ENCODE measurements at regions not wholly inside any gene's neighbourhood (a gene's known extent, or its start where the extent isn't known, plus 50 kb on each side); places are given as distances from the start of the nearest gene placed in this dataset.
"Not testable (repeated sequence)": the region's sequence is repeated elsewhere in the genome, so short reads cannot be mapped to it uniquely, and the experiment has no call there.

- DNase-seq (ENCODE audit: low read depth): no peak
These were observed 61.4 kb downstream of the NXNL2 start for GRCh38 chr9:88596376-88596775.

DNA sequence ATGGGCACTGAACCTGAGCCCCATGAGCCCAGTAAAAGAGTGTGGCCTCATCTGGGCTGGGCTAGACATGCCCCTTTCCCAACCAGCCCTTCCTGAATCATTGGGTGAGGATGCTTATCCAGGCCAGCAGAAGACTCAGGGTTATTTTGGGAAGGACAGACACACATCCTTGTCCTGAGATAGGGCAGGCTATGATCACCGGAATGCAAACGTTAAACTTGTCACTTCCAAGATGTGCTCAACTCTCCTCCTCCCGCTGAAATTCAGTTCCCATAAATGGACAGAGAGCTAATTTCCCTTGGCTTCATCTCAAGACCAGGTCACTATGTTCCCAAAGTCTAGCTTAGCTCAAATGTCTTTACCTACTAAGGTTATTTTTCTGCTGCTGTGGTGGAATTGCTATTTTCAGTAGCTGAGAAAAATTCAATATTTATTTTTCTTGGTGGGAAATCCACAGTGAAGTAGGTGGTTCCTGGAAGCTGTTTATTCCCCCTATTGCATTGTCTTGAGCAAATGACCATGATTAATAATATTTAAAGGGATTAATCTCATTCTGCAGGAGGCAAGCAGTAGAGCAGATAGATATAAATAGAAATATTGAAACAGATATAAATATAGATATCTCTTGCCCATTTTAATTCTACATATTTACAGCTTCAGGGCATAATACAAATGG lies 70.0 kb downstream of the NXNL2 start:
- DNase-seq (ENCODE audit: low read depth): no peak

GRCh38 chr9:88605512-88606362 lies 70.8 kb downstream of the NXNL2 start:
- no peak for DNase-seq (ENCODE audit: low read depth)

GRCh38 chr9:88614359-88614758 lies 79.4 kb downstream of the NXNL2 start:
- DNase-seq (ENCODE audit: low read depth): no peak

DNA sequence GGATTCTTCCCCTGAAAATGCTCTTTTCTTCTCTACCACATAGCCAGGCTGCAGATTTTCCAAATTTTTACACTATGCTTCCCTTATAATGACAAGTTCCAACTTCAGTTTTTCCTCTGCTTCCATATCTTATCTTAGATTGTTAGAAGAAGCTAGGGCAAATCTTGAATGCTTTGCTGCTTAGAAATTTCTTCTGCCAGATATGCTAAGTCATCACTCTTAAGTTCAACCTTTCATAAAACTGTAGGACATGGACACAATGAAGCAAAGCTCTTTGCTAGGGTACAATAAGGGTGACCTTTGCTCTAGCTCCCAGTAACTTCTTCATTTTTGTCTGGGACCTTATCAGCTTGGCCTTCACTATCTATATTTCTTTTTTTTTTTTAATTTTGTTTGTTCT lies 88.7 kb downstream of the NXNL2 start:
- no peak for DNase-seq (ENCODE audit: low read depth)

DNA sequence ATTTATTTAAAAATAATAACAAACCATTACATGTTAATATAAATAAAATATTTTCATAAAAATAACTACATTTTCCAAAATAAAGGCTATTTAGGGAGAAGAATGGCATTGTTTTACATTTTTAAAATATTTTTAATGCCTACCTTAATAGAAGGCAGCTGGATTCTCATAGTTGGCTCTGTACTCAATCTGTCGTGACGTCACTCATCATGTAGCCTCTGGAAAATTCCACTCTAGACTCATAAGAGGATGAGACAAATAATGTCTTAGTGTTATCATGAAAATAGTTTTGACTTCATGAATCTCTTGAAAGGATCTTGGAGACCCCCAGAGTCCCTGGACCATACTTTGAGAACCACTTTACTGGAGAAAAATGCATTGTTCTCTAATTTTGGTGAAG lies 93.1 kb downstream of the NXNL2 start:
- DNase-seq (ENCODE audit: low read depth): no peak

- DNase-seq (ENCODE audit: low read depth): no peak
These were observed 93.8 kb downstream of the NXNL2 start for GRCh38 chr9:88628811-88629210.

GRCh38 chr9:88630574-88630973 lies 95.6 kb downstream of the NXNL2 start:
- DNase-seq (ENCODE audit: low read depth): not testable (repeated sequence)

GRCh38 chr9:88635151-88635550 lies 100.2 kb downstream of the NXNL2 start:
- DNase-seq (ENCODE audit: low read depth): no peak

GRCh38 chr9:88641456-88642240 lies 106.7 kb downstream of the NXNL2 start:
- DNase-seq (ENCODE audit: low read depth): no peak

- no peak for DNase-seq (ENCODE audit: low read depth)
These were observed 107.4 kb downstream of the NXNL2 start for GRCh38 chr9:88642336-88642735.

- no peak for DNase-seq (ENCODE audit: low read depth)
These were observed 109.0 kb downstream of the NXNL2 start for GRCh38 chr9:88643931-88644330.

DNA sequence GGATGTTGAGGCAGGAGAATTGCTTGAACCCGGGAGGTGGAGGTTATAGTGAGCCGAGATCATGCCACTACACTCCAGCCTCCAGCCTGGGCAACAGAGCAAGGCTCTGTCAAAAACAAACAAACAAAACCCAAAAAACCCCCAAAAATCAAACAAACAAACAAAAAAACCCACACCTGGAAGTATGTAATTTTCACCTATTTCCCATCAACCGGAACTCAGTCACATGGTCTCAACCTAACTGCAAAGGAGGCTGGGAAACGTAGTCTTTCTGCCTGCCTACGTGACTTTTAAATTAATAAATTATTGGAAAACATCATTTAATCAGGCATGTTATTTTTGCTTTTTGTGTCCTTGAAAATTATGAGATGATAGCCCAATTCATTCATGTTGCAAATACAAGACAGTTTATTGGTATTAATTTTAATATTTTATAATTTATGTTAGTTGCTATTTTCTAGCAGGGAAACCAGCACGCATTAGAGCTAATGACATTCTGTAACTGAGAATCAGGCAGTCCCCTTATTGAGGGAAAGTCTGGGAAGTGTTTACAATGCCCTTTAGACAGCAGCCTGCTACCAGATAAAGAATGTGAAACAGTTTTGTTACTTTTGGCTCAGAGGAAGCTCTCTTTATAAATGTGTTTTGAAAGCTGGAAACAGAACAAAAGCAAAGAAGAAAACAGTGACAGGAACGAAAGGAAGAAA lies 110.3 kb downstream of the NXNL2 start:
- no peak for DNase-seq (ENCODE audit: low read depth)

DNA sequence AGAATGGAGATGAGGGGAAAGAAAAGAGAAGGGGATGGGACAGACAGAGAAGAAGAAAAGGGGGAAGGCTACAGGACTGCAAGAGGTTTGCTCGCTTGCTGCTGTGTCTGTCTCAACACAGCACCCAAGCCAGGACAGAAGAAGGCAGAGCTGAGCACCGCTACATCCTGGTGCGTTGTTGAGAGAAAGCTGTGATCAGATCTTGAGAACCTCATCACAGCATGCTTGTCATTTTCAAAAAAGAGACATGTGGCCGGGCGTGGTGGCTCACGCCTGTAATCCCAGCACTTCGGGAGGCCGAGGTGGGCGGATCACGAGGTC lies 110.9 kb downstream of the NXNL2 start:
- DNase-seq (ENCODE audit: low read depth): no peak

GRCh38 chr9:88646539-88647300 lies 111.7 kb downstream of the NXNL2 start:
- DNase-seq (ENCODE audit: low read depth): no peak

DNA sequence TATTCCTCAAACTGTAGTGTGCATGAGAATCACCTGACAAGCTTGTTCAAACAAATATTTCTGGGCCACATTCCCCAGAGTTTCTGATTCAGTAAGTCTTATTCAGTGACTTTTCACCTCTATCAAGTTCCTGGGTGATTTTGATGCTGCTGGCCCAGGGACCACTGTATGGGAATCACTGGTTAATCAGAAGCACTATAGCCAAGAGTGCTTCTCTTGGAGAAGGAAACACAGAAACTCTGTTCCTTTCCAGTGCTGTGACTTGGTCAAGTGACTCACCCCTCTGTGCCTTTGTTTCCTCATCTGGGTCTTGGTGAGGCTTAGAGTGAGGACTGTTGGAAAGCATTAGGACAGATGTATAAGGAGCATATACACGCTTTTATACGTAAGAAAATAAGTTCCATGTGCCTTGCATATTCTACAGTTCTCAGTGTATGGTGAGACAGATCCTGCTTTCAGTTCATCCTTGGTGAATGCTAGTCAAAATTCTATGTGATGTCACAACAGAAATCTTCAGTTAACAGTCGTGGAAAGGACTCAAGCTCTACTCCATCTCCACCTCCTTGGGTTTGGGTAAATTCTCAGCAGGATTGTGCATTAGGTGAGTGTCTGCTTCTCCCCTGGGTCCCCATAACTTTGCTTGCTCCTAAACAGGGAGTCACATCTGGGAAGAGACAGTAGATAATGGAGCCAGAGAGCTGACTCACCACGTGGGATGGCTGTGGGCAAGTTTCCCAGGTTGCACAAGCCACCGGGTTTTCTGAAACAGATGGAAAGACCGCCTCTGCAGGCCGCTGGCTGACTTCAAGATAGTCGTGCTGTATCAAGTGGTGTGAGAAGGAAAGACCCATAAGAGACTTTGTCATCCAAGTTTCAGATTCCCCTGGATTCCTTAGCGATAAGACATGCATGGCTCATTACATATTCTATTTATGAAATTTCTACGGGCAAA lies 117.0 kb downstream of the NXNL2 start:
- DNase-seq (ENCODE audit: low read depth): no peak

DNA sequence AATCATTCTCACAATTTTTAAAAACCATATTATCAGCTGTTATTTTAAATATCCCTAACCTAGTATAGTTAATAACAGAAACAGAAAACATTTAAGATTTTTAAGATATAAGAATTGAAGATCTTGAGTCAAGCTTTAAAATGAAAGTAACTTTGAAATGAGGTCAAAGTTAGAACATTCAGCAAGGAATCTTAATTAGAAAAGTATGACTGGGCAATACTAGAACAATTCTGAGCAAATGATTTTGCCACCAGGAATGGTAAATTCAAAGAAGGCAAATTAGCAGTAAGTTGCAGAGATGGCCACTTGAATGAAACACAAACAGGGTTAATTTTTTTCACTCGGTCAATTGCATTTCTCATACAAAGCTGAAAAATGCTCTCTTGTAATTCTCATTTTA lies 117.9 kb downstream of the NXNL2 start:
- DNase-seq (ENCODE audit: low read depth): no peak

- no peak for DNase-seq (ENCODE audit: low read depth)
These were observed 118.4 kb downstream of the NXNL2 start for GRCh38 chr9:88653406-88653805.

DNA sequence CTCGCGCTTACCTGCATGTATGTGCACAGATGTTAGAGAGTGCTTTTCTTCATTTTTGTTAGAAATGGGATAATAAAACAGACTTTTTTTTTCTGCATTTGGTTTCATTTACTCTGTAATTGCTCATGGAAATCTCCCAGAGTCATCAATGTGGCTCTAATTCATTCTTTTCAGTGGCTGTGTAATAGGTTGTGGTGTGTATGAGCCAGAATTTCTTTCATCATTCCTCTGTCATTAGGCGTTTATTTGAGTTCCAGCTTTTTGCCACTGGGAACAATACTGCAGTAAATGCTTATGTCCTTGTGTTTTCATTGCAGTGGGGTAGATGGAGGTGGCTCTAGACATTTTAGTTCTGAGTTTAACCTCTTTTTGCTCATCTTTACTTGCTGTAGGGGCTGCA lies 118.9 kb downstream of the NXNL2 start:
- DNase-seq (ENCODE audit: low read depth): no peak

DNA sequence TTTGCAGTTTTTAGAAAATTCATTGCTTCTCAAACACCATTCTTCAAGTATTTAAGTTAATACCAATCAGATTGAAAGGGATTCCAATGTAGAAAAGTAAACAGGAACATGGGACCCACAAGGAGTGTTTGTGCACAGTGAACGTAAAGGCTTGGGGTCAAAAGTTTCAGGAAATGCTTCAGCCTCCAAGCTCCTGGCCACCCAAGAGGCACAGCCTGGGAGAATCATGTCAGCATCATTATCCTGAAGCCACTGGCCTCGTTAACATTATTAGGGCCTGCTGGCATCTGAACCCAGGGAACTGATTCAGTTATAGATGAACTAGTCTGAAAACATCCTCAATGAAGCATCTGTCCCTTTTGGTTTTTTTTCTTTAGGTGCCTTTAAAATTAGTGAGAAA lies 122.9 kb downstream of the NXNL2 start:
- DNase-seq (ENCODE audit: low read depth): no peak

Data from stimulated activated CD8-positive, alpha-beta memory T cell treated with anti-CD3 and anti-CD28 coated beads, Interleukin-15, amount 100 ng/mL, for 1 hour (primary cell).